ENCODE measurements at regions not wholly inside any gene's neighbourhood (a gene's known extent, or its start where the extent isn't known, plus 50 kb on each side); places are given as distances from the start of the nearest gene placed in this dataset.

- DNase-seq (ENCODE audit: low spot score in 2 of 2), result no peak
- Histone ChIP-seq H3K27me3 (no peaks in the 10 kb centered on the region), H3K4me3 (no peak overlapping the region), H3K27ac (no peak overlapping the region), H3K36me3 (no peaks in the 10 kb centered on the region), H3K9me3 (no peaks in the 10 kb centered on the region), H3K4me1 (no peaks in the 10 kb centered on the region)
- no peak for TF ChIP-seq POLR2A (IDR thresholded peaks at IDR 0.05)
- TF ChIP-seq CTCF (IDR thresholded peaks at IDR 0.05), result no peak
- no peak for TF ChIP-seq POLR2AphosphoS5 (IDR thresholded peaks at IDR 0.05)
- intact Hi-C loops (cut with DNase I; ENCODE audit: low total_unique reads), result no loop called here
Observed at GRCh38 chr13:87903553-87903952, 232.4 kb downstream of the SLITRK5 start.

GRCh38 chr13:87906411-87906810 lies 235.2 kb downstream of the SLITRK5 start:
- no peak overlapping the region for H3K4me3 ChIP-seq
- intact Hi-C loops (cut with DNase I; ENCODE audit: low total_unique reads), result no loop called here
- H3K9me3 ChIP-seq, result no peaks in the 10 kb centered on the region
- H3K4me1 ChIP-seq, result no peaks in the 10 kb centered on the region
- H3K27ac ChIP-seq, result no peak overlapping the region
- no peaks in the 10 kb centered on the region for H3K27me3 ChIP-seq
- DNase-seq (ENCODE audit: low spot score in 2 of 2), result no peak
- TF ChIP-seq CTCF (IDR thresholded peaks at IDR 0.05) (no peak), POLR2AphosphoS5 (IDR thresholded peaks at IDR 0.05) (no peak), POLR2A (IDR thresholded peaks at IDR 0.05) (no peak)
- H3K36me3 ChIP-seq, result no peaks in the 10 kb centered on the region

- TF ChIP-seq POLR2A (IDR thresholded peaks at IDR 0.05) (no peak), POLR2AphosphoS5 (IDR thresholded peaks at IDR 0.05) (no peak), CTCF (IDR thresholded peaks at IDR 0.05) (no peak)
- intact Hi-C loops (cut with DNase I; ENCODE audit: low total_unique reads), result no loop called here
Observed at GRCh38 chr13:87907202-87907601, 236.0 kb downstream of the SLITRK5 start.

GRCh38 chr13:87919956-87920355 lies 248.8 kb downstream of the SLITRK5 start:
- Histone ChIP-seq H3K36me3 (no peaks in the 10 kb centered on the region), H3K27ac (no peak overlapping the region), H3K4me3 (no peak overlapping the region), H3K27me3 (no peaks in the 10 kb centered on the region), H3K4me1 (no peaks in the 10 kb centered on the region), H3K9me3 (no peaks in the 10 kb centered on the region)
- intact Hi-C loops (cut with DNase I; ENCODE audit: low total_unique reads), result no loop called here
- no peak for DNase-seq (ENCODE audit: low spot score in 2 of 2)
- no peak for TF ChIP-seq POLR2A (IDR thresholded peaks at IDR 0.05)

More at GRCh38 chr13:87907202-87907601, 236.0 kb downstream of the SLITRK5 start:
- no peak for DNase-seq (ENCODE audit: low spot score in 2 of 2)
- H3K27ac ChIP-seq, result no peak overlapping the region
- H3K9me3 ChIP-seq, result peaks cover 0 to 3% of the 10 kb centered on the region in 2 donors
- no peaks in the 10 kb centered on the region for H3K36me3 ChIP-seq
- H3K4me3 ChIP-seq, result no peak overlapping the region
- H3K4me1 ChIP-seq, result no peaks in the 10 kb centered on the region
- H3K27me3 ChIP-seq, result no peaks in the 10 kb centered on the region

- Histone ChIP-seq H3K36me3 (no peaks in the 10 kb centered on the region), H3K4me1 (no peaks in the 10 kb centered on the region), H3K27ac (no peak overlapping the region), H3K27me3 (no peaks in the 10 kb centered on the region), H3K9me3 (no peaks in the 10 kb centered on the region), H3K4me3 (no peak overlapping the region)
- intact Hi-C loops (cut with DNase I; ENCODE audit: low total_unique reads), result no loop called here
- TF ChIP-seq CTCF (IDR thresholded peaks at IDR 0.05) (no peak), POLR2A (IDR thresholded peaks at IDR 0.05) (no peak), POLR2AphosphoS5 (IDR thresholded peaks at IDR 0.05) (no peak)
- DNase-seq (ENCODE audit: low spot score in 2 of 2), result no peak
Observed at GRCh38 chr13:87923753-87924152, 252.6 kb downstream of the SLITRK5 start.

GRCh38 chr13:87925006-87925405 lies 253.8 kb downstream of the SLITRK5 start:
- Histone ChIP-seq H3K4me1 (no peaks in the 10 kb centered on the region), H3K36me3 (no peaks in the 10 kb centered on the region), H3K9me3 (no peaks in the 10 kb centered on the region), H3K27me3 (no peaks in the 10 kb centered on the region), H3K27ac (no peak overlapping the region), H3K4me3 (no peak overlapping the region)
- TF ChIP-seq POLR2A (IDR thresholded peaks at IDR 0.05) (no peak), CTCF (IDR thresholded peaks at IDR 0.05) (no peak), POLR2AphosphoS5 (IDR thresholded peaks at IDR 0.05) (no peak)
- intact Hi-C loops (cut with DNase I; ENCODE audit: low total_unique reads), result no loop called here
- no peak for DNase-seq (ENCODE audit: low spot score in 2 of 2)
